ENCODE measurements at regions not wholly inside any gene's neighbourhood (a gene's known extent, or its start where the extent isn't known, plus 50 kb on each side); places are given as distances from the start of the nearest gene placed in this dataset.

DNA sequence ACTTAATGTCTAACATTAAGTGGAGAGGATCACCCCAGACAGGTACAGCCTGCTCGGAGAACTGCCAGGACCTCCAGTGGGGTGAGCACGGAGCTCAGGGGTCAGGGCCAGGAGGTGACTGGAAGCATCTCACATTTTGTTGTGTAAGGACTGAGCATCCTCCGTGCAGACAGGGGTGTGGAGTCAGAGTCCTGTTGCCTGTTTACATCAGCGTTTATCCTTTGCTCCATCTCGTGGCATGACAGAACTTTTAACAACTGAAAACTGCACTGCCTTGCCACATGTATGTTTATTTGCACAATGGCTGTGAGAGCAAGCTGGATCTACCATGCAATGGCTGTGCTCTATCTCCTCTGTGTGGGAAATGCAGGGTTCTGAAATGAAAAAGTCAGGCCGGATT lies 175.4 kb upstream of the AKR1E2 start:
- TF ChIP-seq RAD21 (IDR thresholded peaks at IDR 0.05) (peak in 1 of 2 donors; percentile 11), REST (IDR thresholded peaks at IDR 0.05) (no peak)
- Histone ChIP-seq H3K9me3 (ENCODE audit: control insufficient read depth in 4 of 4, low read length in 3 of 4) (no peaks in the 10 kb centered on the region), H3K27me3 (ENCODE audit: control insufficient read depth in 4 of 4, insufficient read depth in 4 of 4, low read length in 3 of 4) (no peaks in the 10 kb centered on the region), H3K27ac (ENCODE audit: low read depth in 1 of 2, low read length in 2 of 2) (no peak overlapping the region), H3K9ac (ENCODE audit: low read depth in 1 of 2, low read length in 2 of 2) (no peak overlapping the region), H3K4me1 (ENCODE audit: control insufficient read depth in 4 of 4, insufficient read depth in 4 of 4, low read length in 3 of 4) (peaks cover 0 to 9% (median 3%) of the 10 kb centered on the region in 4 donors), H3K36me3 (ENCODE audit: control insufficient read depth in 4 of 4, insufficient read depth in 3 of 4, low read depth in 1 of 4, low read length in 3 of 4) (no peaks in the 10 kb centered on the region), H3K4me3 (ENCODE audit: low read depth in 1 of 3, low read length in 3 of 3) (no peak overlapping the region)
- DNase-seq (ENCODE audit: low spot score) = no peak
- WGBS = 78% methylated on average over 6 of the region's 6 CpGs

- Histone ChIP-seq H3K4me3 (ENCODE audit: low read depth in 1 of 3, low read length in 3 of 3) (no peak overlapping the region), H3K4me1 (ENCODE audit: control insufficient read depth in 4 of 4, insufficient read depth in 4 of 4, low read length in 3 of 4) (peaks cover 0 to 9% (median 3%) of the 10 kb centered on the region in 4 donors), H3K36me3 (ENCODE audit: control insufficient read depth in 4 of 4, insufficient read depth in 3 of 4, low read depth in 1 of 4, low read length in 3 of 4) (no peaks in the 10 kb centered on the region), H3K27ac (ENCODE audit: low read depth in 1 of 2, low read length in 2 of 2) (no peak overlapping the region), H3K9ac (ENCODE audit: low read depth in 1 of 2, low read length in 2 of 2) (no peak overlapping the region), H3K27me3 (ENCODE audit: control insufficient read depth in 4 of 4, insufficient read depth in 4 of 4, low read length in 3 of 4) (no peaks in the 10 kb centered on the region), H3K9me3 (ENCODE audit: control insufficient read depth in 4 of 4, low read length in 3 of 4) (no peaks in the 10 kb centered on the region)
- TF ChIP-seq ATF3 (IDR thresholded peaks at IDR 0.05) (no peak), NR2F2 (IDR thresholded peaks at IDR 0.05) (no peak), RAD21 (IDR thresholded peaks at IDR 0.05) (no peak), SP1 (IDR thresholded peaks at IDR 0.05) (no peak), GABPA (IDR thresholded peaks at IDR 0.05 in 1 of 2, conservative IDR thresholded peaks at IDR 0.05 in 1 of 2) (no peak), RXRA (IDR thresholded peaks at IDR 0.05) (no peak), REST (IDR thresholded peaks at IDR 0.05) (no peak), JUND (IDR thresholded peaks at IDR 0.05) (no peak), HNF4A (conservative IDR thresholded peaks at IDR 0.05) (no peak), FOXA1 (IDR thresholded peaks at IDR 0.05) (no peak), HNF4G (IDR thresholded peaks at IDR 0.05) (no peak), YY1 (IDR thresholded peaks at IDR 0.05) (no peak), FOXA2 (IDR thresholded peaks at IDR 0.05) (no peak), MAX (IDR thresholded peaks at IDR 0.05) (no peak), TAF1 (conservative IDR thresholded peaks at IDR 0.05) (no peak), EGR1 (IDR thresholded peaks at IDR 0.05; ENCODE audit: low read depth in 2 of 2) (no peak)
- TF ChIP-seq, protein P1, sequence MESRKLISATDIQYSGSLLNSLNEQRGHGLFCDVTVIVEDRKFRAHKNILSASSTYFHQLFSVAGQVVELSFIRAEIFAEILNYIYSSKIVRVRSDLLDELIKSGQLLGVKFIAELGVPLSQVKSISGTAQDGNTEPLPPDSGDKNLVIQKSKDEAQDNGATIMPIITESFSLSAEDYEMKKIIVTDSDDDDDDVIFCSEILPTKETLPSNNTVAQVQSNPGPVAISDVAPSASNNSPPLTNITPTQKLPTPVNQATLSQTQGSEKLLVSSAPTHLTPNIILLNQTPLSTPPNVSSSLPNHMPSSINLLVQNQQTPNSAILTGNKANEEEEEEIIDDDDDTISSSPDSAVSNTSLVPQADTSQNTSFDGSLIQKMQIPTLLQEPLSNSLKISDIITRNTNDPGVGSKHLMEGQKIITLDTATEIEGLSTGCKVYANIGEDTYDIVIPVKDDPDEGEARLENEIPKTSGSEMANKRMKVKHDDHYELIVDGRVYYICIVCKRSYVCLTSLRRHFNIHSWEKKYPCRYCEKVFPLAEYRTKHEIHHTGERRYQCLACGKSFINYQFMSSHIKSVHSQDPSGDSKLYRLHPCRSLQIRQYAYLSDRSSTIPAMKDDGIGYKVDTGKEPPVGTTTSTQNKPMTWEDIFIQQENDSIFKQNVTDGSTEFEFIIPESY (IDR thresholded peaks at IDR 0.05) = no peak
- TF ChIP-seq, protein P2, sequence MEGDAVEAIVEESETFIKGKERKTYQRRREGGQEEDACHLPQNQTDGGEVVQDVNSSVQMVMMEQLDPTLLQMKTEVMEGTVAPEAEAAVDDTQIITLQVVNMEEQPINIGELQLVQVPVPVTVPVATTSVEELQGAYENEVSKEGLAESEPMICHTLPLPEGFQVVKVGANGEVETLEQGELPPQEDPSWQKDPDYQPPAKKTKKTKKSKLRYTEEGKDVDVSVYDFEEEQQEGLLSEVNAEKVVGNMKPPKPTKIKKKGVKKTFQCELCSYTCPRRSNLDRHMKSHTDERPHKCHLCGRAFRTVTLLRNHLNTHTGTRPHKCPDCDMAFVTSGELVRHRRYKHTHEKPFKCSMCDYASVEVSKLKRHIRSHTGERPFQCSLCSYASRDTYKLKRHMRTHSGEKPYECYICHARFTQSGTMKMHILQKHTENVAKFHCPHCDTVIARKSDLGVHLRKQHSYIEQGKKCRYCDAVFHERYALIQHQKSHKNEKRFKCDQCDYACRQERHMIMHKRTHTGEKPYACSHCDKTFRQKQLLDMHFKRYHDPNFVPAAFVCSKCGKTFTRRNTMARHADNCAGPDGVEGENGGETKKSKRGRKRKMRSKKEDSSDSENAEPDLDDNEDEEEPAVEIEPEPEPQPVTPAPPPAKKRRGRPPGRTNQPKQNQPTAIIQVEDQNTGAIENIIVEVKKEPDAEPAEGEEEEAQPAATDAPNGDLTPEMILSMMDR (IDR thresholded peaks at IDR 0.05; ENCODE audit: low read depth, low read length, missing input control) = no peak
- DNase-seq (ENCODE audit: low spot score) = no peak
- WGBS = 71% methylated on average over 3 of the region's 3 CpGs
Measured at GRCh38 chr10:4649886-4650508, 176.0 kb upstream of the AKR1E2 start.

Data from liver (tissue), 8 donors.